Naive B cell (primary cell): ENCODE measurements at regions not wholly inside any gene's neighbourhood (a gene's known extent, or its start where the extent isn't known, plus 50 kb on each side); places are given as distances from the start of the nearest gene placed in this dataset.
"Not testable (repeated sequence)": the region's sequence is repeated elsewhere in the genome, so short reads cannot be mapped to it uniquely, and the experiment has no call there.

Source experiments
- ATAC-seq, 2 donors: fragments of 150-1000 bp; cut with Tn5 transposase; 2 replicates each; pipeline ENCODE4 v1.10.0; 2021; ENCODE audit warnings: low read depth in 2 of 2, mild to moderate bottlenecking in 2 of 2, moderate library complexity in 2 of 2
- DNase-seq: peaks from one replicate; pipeline ENCODE4 v3.0.0; 2022
- H3K27ac Mint-ChIP-seq, 6 donors: one replicate each; pipeline ENCODE4 v1.8.0; 2020 to 2022; ENCODE audit warnings: mild to moderate bottlenecking in 6 of 6, mixed read lengths in 6 of 6, moderate library complexity in 5 of 6, inconsistent platforms in 2 of 6
- H3K27me3 Mint-ChIP-seq, 3 donors: one replicate each; pipeline ENCODE4 v1.8.0; 2021 to 2022; ENCODE audit warnings: mixed read lengths in 3 of 3, mild to moderate bottlenecking in 1 of 3
- H3K36me3 Mint-ChIP-seq, 2 donors: one replicate each; pipeline ENCODE4 v1.8.0; 2020 to 2022; ENCODE audit warnings: mixed read lengths in 2 of 2, inconsistent platforms in 1 of 2, mild to moderate bottlenecking in 1 of 2
- H3K4me1 Mint-ChIP-seq, 3 donors: one replicate each; pipeline ENCODE4 v1.8.0; 2020 to 2022; ENCODE audit warnings: mixed read lengths in 3 of 3, inconsistent platforms in 1 of 3, mild to moderate bottlenecking in 1 of 3, moderate library complexity in 1 of 3
- H3K4me3 Mint-ChIP-seq, 8 donors: one replicate each; pipeline ENCODE4 v1.8.0; 2020 to 2022; ENCODE audit warnings: mild to moderate bottlenecking in 8 of 8, mixed read lengths in 8 of 8, moderate library complexity in 8 of 8, inconsistent platforms in 2 of 8
- H3K9me3 Mint-ChIP-seq, 7 donors: one replicate each; pipeline ENCODE4 v1.8.0; 2020 to 2022; ENCODE audit warnings: mixed read lengths in 7 of 7, mild to moderate bottlenecking in 5 of 7, inconsistent platforms in 2 of 7, moderate library complexity in 1 of 7

DNA sequence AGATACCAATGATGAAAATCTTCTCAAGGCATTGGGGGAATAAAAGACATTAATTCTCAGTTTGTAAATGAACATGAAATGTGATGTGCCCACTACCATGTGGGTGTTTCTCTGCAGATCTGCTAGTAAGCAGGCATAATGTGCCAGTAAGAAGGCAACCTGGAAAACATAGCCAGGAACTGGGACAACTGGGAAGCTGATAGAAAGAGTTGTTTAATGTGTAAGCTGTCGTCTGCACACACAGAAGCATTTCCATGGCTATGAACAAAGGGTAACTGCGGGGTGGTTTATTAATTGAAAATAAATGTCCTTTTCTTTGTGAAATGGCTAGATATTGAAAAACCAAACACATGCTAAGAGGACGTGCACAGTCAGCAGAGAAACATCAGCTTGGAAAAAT lies 52.0 kb downstream of the ZC3H11B start:
- H3K36me3 Mint-ChIP-seq, result no peaks in the 10 kb centered on the region
- H3K4me3 Mint-ChIP-seq, result no peak overlapping the region
- no peaks in the 10 kb centered on the region for H3K4me1 Mint-ChIP-seq
- H3K27ac Mint-ChIP-seq, result no peak overlapping the region
- DNase-seq, result no peak
- H3K9me3 Mint-ChIP-seq, result peaks cover 0 to 5% (median 2%) of the 10 kb centered on the region in 7 donors
- no peaks in the 10 kb centered on the region for H3K27me3 Mint-ChIP-seq
- no peak for ATAC-seq

DNA sequence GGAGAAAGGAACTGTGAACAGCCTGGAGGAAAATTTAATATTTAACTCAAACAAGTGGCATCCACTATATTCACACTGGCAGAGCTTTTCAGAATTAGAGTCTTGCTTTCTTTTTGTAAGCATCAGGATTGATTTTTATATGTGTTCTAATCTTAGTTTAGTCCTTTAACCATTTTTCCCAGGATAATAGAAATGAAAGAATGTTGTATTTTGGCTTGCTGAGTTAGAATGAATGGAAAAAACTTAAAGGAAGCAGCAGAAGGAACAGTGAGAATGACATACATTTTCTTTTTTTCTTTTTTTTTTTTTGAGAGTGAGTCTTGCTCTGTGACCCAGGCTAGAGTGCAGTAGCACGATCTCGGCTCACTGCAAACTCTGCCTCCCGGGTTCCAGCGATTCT lies 53.0 kb downstream of the ZC3H11B start:
- ATAC-seq, result no peak
- Mint-ChIP-seq H3K4me3 (peak overlapping the region in 1 of 8 donors; percentile 25), H3K4me1 (no peaks in the 10 kb centered on the region), H3K27ac (no peak overlapping the region), H3K9me3 (peaks cover 0 to 5% (median 2%) of the 10 kb centered on the region in 7 donors), H3K27me3 (peaks cover 0 to under 1% (median 0%) of the 10 kb centered on the region in 3 donors), H3K36me3 (no peaks in the 10 kb centered on the region)
- DNase-seq, result no peak

DNA sequence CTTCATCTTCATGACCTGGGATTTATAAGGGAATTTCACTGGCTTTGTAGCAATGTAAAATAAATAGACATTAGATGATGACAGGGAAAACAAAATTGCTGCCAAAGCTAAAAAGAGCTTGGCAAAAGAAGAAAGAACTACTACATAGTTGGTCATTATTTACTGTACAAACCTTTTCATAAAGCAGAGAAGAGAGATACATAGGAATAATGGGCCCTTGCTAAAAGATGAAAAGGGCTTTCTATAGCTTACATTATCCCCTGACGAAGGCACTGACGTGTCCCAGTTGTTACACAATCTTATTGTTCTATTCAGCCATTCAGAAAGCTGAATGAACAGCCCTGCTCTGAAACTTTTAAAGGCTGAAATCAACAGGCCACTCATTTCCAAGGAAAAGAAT lies 57.1 kb downstream of the ZC3H11B start:
- Mint-ChIP-seq H3K27ac (no peak overlapping the region), H3K4me1 (no peaks in the 10 kb centered on the region), H3K4me3 (no peak overlapping the region), H3K9me3 (peaks cover 0 to 2% (median 0%) of the 10 kb centered on the region in 7 donors), H3K27me3 (peaks cover 0 to 8% (median 0%) of the 10 kb centered on the region in 3 donors), H3K36me3 (no peaks in the 10 kb centered on the region)
- ATAC-seq (no peak), DNase-seq (no peak)

DNA sequence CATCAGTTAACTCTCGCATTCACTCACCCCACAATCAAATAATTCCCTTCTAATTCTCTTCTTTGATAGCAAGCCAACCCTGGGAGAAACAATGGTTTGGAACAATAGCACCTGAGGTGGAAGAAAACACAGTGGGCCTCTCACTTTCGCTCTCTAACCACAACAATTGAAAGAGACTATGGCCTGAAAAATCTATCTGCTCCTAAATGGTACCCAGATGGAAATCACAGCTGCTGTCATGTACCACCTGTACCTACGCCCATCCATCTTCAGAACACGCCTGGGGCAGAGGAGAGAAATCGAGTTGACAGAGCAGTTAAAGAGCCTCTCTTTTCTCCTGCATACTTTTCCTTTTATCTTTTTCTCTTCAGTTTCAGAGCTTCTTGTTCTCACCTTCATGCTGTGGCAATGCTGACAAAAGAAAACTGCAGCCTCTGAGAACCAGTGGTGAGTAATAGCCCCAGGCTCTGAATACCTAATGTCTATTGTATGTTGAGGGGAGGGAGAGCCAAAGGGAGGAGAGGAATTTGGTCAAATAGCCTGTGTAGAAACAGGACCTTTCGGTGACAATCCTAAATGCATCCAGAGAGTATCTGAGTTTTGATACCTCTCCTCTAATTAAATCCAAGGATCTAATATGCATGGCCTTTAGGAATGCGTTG lies 57.7 kb downstream of the ZC3H11B start:
- Mint-ChIP-seq H3K27me3 (peaks cover 0 to 8% (median 0%) of the 10 kb centered on the region in 3 donors), H3K4me3 (no peak overlapping the region), H3K9me3 (peaks cover 0 to 2% (median 0%) of the 10 kb centered on the region in 7 donors), H3K27ac (no peak overlapping the region), H3K36me3 (no peaks in the 10 kb centered on the region), H3K4me1 (no peaks in the 10 kb centered on the region)
- ATAC-seq, result no peak
- no peak for DNase-seq

DNA sequence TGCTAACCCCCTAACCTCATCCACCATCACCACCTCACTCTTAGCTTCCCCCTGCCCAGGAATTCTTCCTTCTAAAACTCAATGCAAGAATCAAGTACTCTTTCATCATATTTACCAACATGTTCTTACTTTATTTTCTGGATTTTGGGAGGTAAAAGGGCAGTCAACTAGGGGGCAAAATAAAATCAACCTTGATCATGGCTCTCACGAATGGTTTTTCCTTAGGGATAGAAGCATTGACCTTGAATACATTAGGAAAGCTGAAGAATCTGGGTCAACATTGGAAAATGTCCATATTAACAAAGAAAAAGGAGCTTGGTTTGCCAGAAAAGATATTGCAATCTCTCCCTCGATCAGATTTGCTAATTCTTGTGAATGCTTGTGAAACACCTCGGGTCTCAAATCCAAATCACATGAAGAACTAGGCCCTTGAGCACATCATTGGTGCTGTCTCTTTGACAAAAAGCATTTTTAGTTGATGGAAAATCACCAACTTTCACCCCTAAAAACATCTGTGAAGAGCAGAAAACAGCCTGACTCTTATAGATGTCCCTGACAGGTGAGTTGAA lies 58.9 kb downstream of the ZC3H11B start:
- Mint-ChIP-seq H3K9me3 (peaks cover 0 to 2% (median 0%) of the 10 kb centered on the region in 7 donors), H3K27ac (no peak overlapping the region), H3K4me3 (no peak overlapping the region), H3K27me3 (peaks cover 0 to 8% (median 0%) of the 10 kb centered on the region in 3 donors), H3K4me1 (no peaks in the 10 kb centered on the region), H3K36me3 (no peaks in the 10 kb centered on the region)
- ATAC-seq, result no peak
- no peak for DNase-seq

DNA sequence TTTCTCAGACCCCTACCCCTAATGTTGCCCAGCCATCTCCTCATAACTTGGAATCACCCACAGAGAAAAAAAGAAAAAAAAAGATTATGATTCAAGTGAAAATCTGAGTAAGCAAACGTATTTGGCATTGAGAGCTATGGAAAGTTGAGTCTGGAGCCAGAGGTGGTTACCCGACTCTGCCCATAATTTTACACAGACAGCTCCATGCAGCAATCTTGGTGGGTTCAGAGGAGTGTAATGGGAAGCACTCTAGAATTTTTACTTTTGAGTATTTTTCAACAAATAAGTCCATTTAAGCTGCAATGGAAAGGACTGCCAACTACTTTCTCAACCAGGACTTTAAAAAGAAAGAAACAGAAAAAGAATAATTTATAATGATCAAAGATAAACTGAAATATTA lies 62.7 kb downstream of the ZC3H11B start:
- Mint-ChIP-seq H3K9me3 (peaks cover 0 to 3% (median 0%) of the 10 kb centered on the region in 7 donors), H3K27me3 (peaks cover 0 to 8% (median 0%) of the 10 kb centered on the region in 3 donors), H3K27ac (no peak overlapping the region), H3K4me3 (no peak overlapping the region), H3K4me1 (no peaks in the 10 kb centered on the region), H3K36me3 (no peaks in the 10 kb centered on the region)
- DNase-seq (no peak), ATAC-seq (no peak)

DNA sequence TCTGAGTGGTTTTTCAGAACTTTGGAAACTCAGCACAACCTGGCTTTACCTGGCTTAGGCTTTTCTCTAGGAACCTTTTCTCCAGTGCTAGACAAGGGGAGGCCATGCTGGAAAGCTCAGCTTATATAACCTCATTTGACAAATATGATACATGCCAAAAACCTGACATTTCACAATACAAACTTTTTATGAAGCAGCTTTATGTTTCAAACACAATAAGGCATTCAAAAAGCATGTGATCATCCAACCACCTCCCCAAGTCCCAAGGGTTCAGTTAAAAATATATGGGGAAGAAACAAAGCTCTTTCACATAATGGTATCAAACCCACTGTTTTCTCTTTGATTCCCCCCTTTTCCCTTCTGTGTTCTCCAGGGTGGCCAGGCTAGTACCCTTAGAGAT lies 63.7 kb downstream of the ZC3H11B start:
- Mint-ChIP-seq H3K4me1 (no peaks in the 10 kb centered on the region), H3K27me3 (peaks cover 0 to 8% (median 0%) of the 10 kb centered on the region in 3 donors)
- no peak for ATAC-seq

DNA sequence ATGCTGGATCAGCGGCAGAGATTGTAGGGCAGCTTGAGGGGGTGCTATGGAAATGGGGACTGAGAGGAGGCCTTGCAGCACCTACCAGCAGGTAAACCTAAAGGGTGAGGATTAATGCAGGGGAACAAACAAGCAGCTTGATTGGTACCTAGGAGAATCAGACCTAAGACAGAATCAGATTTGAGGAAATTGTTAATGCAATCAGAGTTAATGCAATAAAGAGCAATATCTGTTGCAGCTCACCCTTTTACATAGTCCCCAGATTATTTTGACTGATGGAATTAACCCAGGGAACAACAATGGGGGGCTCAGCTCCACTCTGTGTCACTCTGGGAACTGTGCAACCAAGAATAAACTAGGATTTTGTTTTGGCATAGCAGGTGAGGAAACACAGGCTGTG lies 64.5 kb downstream of the ZC3H11B start:
- Mint-ChIP-seq H3K4me3 (no peak overlapping the region), H3K36me3 (peaks cover 0 to 11% of the 10 kb centered on the region in 2 donors), H3K9me3 (peaks cover 0 to 11% (median 5%) of the 10 kb centered on the region in 7 donors), H3K27ac (no peak overlapping the region), H3K4me1 (no peaks in the 10 kb centered on the region), H3K27me3 (peaks cover 0 to 8% (median 0%) of the 10 kb centered on the region in 3 donors)
- DNase-seq (no peak), ATAC-seq (no peak)

More for the DNA sequence above, 63.7 kb downstream of the ZC3H11B start:
- H3K9me3 Mint-ChIP-seq, result peaks cover 0 to 8% (median 4%) of the 10 kb centered on the region in 7 donors
- H3K4me3 Mint-ChIP-seq, result no peak overlapping the region
- peaks cover 0 to 7% of the 10 kb centered on the region in 2 donors for H3K36me3 Mint-ChIP-seq
- no peak overlapping the region for H3K27ac Mint-ChIP-seq
- DNase-seq, result no peak

DNA sequence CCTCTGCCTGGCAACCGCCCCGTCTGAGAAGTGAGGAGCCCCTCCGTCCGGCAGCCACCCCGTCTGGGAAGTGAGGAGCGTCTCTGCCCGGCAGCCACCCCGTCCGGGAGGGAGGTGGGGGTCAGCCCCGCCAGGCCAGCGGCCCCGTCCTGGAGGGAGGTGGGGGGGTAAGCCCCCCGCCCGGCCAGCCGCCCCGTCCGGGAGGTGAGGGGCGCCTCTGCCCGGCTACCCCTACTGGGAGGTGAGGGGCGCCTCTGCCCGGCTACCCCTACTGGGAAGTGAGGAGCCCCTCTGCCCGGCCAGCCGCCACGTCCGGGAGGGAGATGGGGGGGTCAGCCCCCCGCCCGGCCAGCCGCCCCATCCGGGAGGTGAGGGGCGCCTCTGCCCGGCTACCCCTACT lies 67.1 kb downstream of the ZC3H11B start:
- Mint-ChIP-seq H3K36me3 (peaks cover 0 to 11% of the 10 kb centered on the region in 2 donors), H3K9me3 (peaks cover 0 to 11% (median 5%) of the 10 kb centered on the region in 7 donors)
- ATAC-seq, H3K27me3 Mint-ChIP-seq, H3K27ac Mint-ChIP-seq, H3K4me3 Mint-ChIP-seq, H3K4me1 Mint-ChIP-seq, DNase-seq: not testable (repeated sequence)

DNA sequence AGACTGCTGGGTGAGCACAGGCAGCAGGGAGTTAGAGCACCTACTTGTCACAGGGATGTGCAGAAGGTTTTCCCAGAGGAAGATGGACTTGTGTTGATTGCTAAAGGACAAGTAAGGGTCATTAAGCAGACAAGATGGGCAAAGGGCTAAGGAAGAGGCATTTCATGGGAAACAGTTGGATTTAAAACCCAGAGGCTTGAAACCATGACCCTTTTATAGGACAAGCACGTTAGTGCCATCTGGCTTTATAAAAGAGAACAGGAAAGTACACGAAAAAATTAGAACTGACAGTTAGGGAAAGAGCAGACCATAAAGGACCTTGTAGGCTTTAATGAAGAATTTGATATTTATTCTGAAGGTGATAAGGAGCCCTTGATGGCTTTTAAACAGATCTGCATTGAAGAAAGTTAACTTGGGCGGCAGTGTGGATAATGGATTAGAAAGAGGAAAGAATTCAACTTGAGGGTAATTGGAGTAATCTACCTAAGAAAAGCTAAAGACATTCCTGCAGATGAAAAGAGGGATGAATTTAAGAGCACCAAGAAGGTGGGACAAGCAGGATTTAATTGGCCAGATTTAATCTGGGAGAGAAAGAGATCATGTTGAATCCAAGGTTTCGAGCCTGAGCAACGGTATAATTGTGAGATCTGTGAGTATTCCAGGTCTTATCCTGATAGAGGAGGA lies 68.6 kb downstream of the ZC3H11B start:
- Mint-ChIP-seq H3K4me1 (no peaks in the 10 kb centered on the region), H3K36me3 (peaks cover 0 to 11% of the 10 kb centered on the region in 2 donors), H3K4me3 (no peak overlapping the region), H3K27ac (peak overlapping the region in 1 of 6 donors; percentile 22), H3K9me3 (peaks cover 0 to 13% (median 5%) of the 10 kb centered on the region in 7 donors), H3K27me3 (peaks cover 0 to 9% (median 0%) of the 10 kb centered on the region in 3 donors)
- ATAC-seq (no peak), DNase-seq (no peak)

DNA sequence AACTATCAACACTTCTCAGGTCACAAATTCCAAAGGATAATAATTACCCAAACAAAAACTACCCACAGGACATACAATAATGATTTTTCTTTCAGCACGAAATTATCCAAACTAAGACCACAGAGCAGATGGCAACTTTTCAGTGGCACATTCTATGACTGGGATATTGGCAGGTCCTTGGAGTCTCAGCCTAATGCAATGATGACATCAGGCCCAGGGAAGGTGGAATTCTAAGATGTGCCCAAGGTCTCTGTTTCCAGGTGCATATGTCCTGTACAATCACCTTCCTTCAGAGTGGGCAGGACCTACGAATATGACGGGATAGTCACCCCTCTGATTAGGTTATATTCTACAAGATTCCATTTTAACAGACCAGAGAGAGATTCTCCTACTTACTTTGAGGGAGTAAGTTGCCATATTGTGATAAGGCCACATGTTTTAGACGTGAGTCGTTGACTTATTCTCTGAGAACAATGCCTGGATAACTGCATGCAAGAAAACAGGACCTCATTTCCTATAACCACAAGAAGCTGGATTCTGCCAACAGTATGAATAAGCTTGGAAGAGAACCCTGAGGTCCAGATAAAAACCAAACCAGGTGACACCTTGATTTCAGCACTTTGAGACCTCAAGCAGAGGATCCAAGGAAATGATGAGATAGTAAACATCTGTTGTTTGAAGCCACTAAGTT lies 69.9 kb downstream of the ZC3H11B start:
- no peaks in the 10 kb centered on the region for H3K4me1 Mint-ChIP-seq
- no peak overlapping the region for H3K4me3 Mint-ChIP-seq
- H3K36me3 Mint-ChIP-seq, result peaks cover 0 to 11% of the 10 kb centered on the region in 2 donors
- ATAC-seq, result no peak
- no peak overlapping the region for H3K27ac Mint-ChIP-seq
- DNase-seq, result no peak
- H3K27me3 Mint-ChIP-seq, result peaks cover 0 to 9% (median 0%) of the 10 kb centered on the region in 3 donors
- H3K9me3 Mint-ChIP-seq, result peaks cover 0 to 13% (median 5%) of the 10 kb centered on the region in 7 donors

DNA sequence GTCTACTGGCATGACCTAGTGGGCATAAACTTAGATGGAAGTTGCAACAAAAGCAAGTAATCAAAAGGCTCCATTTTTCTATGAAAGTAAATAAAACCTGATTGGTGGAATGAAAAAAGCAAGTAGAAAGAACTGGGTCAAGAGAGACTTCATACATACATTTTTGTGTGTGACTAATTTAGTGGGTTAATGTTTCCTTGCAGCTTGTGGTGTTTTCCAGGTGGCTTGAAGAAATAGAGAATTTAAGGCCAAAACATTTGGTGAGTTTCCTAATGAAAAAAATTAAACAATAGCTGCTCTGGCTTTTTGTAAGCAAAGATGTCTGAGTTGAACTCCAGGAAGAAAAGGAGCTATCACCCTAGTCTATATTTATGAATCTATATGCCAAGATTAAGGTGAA lies 71.0 kb downstream of the ZC3H11B start:
- H3K9me3 Mint-ChIP-seq, result peaks cover 0 to 10% (median 4%) of the 10 kb centered on the region in 7 donors
- peaks cover 0 to 9% (median 0%) of the 10 kb centered on the region in 3 donors for H3K27me3 Mint-ChIP-seq
- H3K4me3 Mint-ChIP-seq, result no peak overlapping the region
- ATAC-seq, result no peak
- H3K27ac Mint-ChIP-seq, result no peak overlapping the region
- peaks cover 0 to 11% of the 10 kb centered on the region in 2 donors for H3K36me3 Mint-ChIP-seq
- no peaks in the 10 kb centered on the region for H3K4me1 Mint-ChIP-seq
- no peak for DNase-seq

DNA sequence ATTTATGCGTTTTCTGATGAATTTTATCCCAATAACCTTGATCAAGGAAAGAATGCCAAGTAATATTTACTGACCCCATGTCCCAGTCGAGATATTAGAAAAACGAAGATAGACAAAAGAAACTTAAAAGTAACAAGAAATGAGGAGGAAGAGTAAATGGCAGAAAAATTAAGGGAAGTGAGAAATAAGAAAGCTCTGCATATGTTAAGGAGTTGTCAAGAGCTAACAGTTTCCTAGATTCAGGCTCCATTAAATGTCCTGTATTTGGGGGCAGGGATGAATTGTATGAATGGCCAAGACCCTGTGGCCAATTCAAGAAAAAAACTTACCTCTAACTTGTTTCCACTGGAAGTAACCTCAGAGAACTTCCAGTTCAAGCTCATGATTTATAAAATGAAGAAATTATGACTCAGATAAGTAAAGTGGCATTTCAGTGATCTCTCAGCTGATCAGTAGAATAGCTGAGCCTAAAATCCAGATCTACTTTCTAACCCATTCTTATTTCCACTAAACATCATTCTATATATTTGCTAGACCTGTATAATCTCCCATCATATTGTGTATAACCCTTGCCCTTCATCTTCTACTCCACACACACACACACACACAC lies 73.2 kb downstream of the ZC3H11B start:
- H3K4me3 Mint-ChIP-seq, result no peak overlapping the region
- peaks cover 0 to 10% (median 4%) of the 10 kb centered on the region in 7 donors for H3K9me3 Mint-ChIP-seq
- H3K4me1 Mint-ChIP-seq, result no peaks in the 10 kb centered on the region
- ATAC-seq, result no peak
- peaks cover 0 to 9% of the 10 kb centered on the region in 2 donors for H3K36me3 Mint-ChIP-seq
- H3K27ac Mint-ChIP-seq, result no peak overlapping the region
- DNase-seq, result no peak
- peaks cover 0 to 13% (median 0%) of the 10 kb centered on the region in 3 donors for H3K27me3 Mint-ChIP-seq
